ENCODE measurements at regions not wholly inside any gene's neighbourhood (a gene's known extent, or its start where the extent isn't known, plus 50 kb on each side); places are given as distances from the start of the nearest gene placed in this dataset.

DNA sequence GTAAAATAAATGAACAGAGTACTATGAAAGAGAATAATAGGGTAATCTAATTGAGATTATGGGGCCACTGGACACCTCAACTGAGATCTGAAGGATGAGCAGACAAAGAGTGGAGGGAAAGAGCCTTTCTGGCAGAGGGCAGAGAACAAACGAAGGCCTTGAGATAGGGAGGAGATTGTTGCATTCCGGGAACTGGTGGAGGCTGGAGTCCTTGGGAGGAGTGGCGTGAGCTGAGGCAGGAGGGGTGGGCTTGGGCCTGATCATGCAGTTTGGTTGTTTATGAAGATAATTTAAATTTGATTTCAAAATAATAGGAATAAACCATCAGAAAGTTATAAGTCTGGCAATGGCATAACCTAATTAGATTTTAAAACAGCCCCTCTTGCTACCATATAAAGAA is 59.5 kb upstream of the GALNT15 start:
- FAIRE-seq, result no peak

DNA sequence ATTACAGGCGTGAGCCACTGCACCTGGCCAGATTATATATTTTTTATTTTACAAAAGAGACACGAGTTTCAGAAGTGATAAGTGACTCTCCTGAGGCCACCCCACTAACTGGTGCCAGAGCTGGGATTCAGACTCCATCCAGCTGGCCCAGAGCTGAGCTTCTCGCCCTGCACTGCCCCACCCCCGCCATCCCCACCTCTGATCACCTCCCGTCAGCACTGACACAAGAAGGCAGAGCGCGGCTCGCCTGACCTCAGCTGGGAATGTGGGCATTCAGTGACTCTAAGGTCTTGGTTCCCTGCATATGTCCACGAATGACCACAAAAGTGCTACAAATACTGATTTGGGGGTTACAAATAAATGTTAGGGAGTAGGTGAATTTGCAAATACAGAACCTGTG is 56.1 kb upstream of the GALNT15 start:
- FAIRE-seq, result no peak

DNA sequence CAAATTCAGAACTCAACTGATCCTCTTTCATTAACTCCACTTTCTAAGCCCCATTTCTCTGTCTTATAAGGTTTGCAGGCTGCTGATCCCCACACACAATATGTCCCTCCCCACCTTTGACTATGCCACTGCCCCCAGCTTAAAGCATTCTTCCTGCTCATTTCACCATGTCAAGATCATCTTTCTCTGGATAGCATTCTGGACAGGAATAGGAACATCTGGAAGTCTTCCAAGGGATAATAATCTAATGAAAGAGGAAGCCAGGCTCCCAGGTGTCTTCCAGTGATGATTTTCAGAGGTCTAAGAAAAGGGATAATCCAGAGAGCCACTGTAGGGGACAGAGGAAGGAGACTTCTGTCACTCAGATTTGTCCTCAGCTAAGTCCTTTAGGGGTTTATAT is 54.6 kb upstream of the GALNT15 start:
- FAIRE-seq, result no peak

DNA sequence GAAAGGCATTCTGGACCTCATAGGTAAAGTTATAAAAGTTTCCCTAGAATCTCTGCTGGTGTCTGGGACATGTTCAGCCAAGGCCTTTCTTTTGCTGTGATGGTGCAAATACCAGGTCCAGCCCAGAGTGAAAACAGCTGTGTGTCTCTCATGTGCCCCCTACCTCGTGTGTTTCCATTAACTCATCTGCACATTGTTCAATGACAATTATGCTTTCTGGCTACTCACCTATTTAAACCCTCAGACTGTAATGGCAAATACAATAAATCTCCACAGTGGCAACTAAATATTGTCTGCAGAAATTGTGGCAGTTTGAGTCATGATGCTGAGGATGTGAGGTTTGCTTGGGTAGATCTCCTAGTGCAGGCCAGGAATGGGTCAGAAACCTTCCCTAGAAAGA is 53.1 kb upstream of the GALNT15 start:
- no peak for FAIRE-seq

DNA sequence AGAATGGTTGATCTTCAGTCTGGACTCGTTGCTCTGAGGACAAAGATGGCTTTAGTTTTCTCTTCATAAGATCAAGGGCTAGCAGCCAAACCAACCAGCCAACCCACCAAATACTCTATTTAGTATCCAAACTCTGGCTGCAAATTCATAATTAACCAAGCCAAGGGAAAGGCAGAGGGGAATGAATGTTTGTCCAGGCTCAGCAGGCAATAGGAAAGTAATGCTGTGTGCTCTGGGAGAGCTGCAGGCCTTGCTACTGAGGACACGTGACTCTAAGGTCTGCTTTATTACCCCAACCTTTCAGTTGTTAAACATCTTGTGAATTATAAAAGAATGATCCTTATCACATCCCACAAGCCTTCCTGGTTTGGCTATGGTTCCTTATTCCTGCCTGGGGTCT is 52.3 kb upstream of the GALNT15 start:
- no peak for FAIRE-seq

DNA sequence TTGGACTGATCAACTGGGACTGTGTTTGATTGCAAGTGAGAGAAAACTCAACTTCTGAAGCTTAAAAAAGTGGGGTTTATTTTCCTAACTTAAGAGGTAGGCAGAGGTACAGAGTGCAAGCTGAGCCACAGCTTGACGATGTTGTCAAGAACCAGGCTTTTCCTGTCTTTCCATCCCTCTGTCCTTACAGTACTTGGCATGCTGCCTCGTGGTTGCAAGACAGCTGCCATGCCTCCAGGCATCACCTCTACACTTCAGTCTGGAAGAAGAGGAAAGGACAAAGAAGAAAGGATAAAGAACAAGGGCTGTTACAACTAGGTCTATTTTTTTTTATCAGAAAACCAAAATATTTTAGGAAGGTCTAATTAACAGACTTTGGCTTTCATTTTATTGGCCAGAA is 51.8 kb upstream of the GALNT15 start:
- FAIRE-seq, result no peak

DNA sequence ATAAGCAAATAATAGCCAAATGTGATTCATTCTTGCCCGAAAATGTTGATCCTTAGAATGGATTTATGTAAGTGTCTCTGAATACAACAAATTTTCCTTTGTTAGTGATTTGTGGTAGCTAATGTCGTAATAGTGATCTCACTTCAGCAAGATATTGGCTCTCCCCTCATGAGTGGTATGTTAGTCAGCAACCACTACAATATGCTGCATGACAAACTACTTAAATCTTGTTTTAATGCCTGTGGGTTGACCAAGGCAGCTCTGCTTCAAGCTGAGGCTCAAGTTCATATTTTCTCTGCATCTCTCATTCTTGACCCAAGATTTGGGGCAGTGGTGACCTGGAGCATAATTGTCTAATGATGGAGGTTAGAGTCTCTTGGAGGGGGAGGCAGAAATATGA is 49.8 kb upstream of the GALNT15 start:
- no peak for FAIRE-seq
